ENCODE measurements at regions not wholly inside any gene's neighbourhood (a gene's known extent, or its start where the extent isn't known, plus 50 kb on each side); places are given as distances from the start of the nearest gene placed in this dataset.

DNA sequence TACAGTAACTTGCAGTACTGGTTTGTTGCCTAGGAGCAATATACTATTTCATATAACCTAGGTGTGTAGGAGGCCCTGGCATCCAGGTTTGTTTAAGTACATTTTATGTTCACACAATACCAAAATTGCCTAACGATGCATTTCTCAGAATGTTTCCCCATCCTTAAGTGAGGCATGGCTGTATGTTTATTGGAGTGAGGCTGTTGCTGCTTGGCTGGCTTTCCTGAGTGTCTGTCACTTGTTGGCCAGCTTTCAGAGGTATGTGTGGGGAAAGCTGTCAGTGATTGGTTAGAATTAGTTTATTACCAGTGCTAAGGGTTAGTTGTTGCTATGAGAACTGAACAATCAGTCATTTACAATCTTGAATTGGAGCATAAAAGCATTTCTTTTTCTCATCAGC, 154.1 kb upstream of the CDH12 start:
- TF ChIP-seq, protein P1, sequence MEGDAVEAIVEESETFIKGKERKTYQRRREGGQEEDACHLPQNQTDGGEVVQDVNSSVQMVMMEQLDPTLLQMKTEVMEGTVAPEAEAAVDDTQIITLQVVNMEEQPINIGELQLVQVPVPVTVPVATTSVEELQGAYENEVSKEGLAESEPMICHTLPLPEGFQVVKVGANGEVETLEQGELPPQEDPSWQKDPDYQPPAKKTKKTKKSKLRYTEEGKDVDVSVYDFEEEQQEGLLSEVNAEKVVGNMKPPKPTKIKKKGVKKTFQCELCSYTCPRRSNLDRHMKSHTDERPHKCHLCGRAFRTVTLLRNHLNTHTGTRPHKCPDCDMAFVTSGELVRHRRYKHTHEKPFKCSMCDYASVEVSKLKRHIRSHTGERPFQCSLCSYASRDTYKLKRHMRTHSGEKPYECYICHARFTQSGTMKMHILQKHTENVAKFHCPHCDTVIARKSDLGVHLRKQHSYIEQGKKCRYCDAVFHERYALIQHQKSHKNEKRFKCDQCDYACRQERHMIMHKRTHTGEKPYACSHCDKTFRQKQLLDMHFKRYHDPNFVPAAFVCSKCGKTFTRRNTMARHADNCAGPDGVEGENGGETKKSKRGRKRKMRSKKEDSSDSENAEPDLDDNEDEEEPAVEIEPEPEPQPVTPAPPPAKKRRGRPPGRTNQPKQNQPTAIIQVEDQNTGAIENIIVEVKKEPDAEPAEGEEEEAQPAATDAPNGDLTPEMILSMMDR (conservative IDR thresholded peaks at IDR 0.05 in 1 of 2, IDR thresholded peaks at IDR 0.05 in 1 of 2; ENCODE audit: low read depth in 1 of 2, low read length in 2 of 2) = no peak
- no peak for TF ChIP-seq EZH2 (IDR thresholded peaks at IDR 0.05; ENCODE audit: low read length, missing control alignments)

Measured in fibroblast of lung (primary cell).